ENCODE measurements at regions not wholly inside any gene's neighbourhood (a gene's known extent, or its start where the extent isn't known, plus 50 kb on each side); places are given as distances from the start of the nearest gene placed in this dataset.

- no peak overlapping the region for H4K5ac ChIP-seq (ENCODE audit: insufficient read length, low read depth, low read length)
- H2AFZ ChIP-seq (ENCODE audit: low read length) = no peak overlapping the region
- no peak overlapping the region for H3K27ac ChIP-seq (ENCODE audit: low read depth, low read length)
- H3K27me3 ChIP-seq (replicated peaks in 1 of 4; ENCODE audit: control insufficient read depth in 3 of 4, extremely low read depth in 1 of 4, insufficient read depth in 3 of 4, low read length in 3 of 4) = no peaks in the 10 kb centered on the region
- no peak overlapping the region for H2BK5ac ChIP-seq (ENCODE audit: low read depth, low read length)
- no peak overlapping the region for H3K4me3 ChIP-seq (ENCODE audit: extremely low read depth in 1 of 4, insufficient read depth in 2 of 4, low read depth in 3 of 4, low read length in 4 of 4)
- H3K36me3 ChIP-seq (ENCODE audit: control insufficient read depth in 2 of 4, insufficient read depth in 4 of 4, low read length in 3 of 4) = no peaks in the 10 kb centered on the region
- WGBS, 2 experiments (ENCODE audit: extremely low coverage in 1 of 2, insufficient coverage in 1 of 2, insufficient read length in 1 of 2, insufficient replicate concordance in 2 of 2, low coverage in 1 of 2, low lambda C conversion rate in 2 of 2, missing lambda C conversion rate in 1 of 2) = 85% methylated on average over 4 of the region's 4 CpGs; no CpG with 5 or more reads in 1 of the 2 experiments
- H4K8ac ChIP-seq (ENCODE audit: extremely low read depth, insufficient read depth, low read length) = no peak overlapping the region
- no peak overlapping the region for H2BK12ac ChIP-seq (ENCODE audit: low read depth, low read length)
- H3K9ac ChIP-seq (replicated peaks in 1 of 4; ENCODE audit: extremely low read depth in 1 of 4, low read depth in 3 of 4, low read length in 3 of 4) = no peak overlapping the region
- H3K4me1 ChIP-seq (replicated peaks in 1 of 4; ENCODE audit: control insufficient read depth in 3 of 4, insufficient read depth in 4 of 4, low read length in 3 of 4) = no peaks in the 10 kb centered on the region
- no peak overlapping the region for H3K56ac ChIP-seq (replicated peaks; ENCODE audit: insufficient read length, low read depth, low read length)
- H2BK120ac ChIP-seq (replicated peaks; ENCODE audit: low read depth, low read length) = no peak overlapping the region
- no peaks in the 10 kb centered on the region for H3K79me1 ChIP-seq (ENCODE audit: low read depth, low read length)
- no peak overlapping the region for H3K23ac ChIP-seq (ENCODE audit: insufficient read length)
- H4K20me1 ChIP-seq (replicated peaks in 1 of 2; ENCODE audit: control insufficient read depth in 1 of 2, insufficient read depth in 2 of 2, low read length in 2 of 2) = no peaks in the 10 kb centered on the region
- peaks cover 5 to 12% of the 10 kb centered on the region in 2 experiments for H3K9me3 ChIP-seq (ENCODE audit: insufficient read depth in 2 of 2, low read depth in 1 of 2, low read length in 1 of 2)
- TF ChIP-seq SUZ12 (IDR thresholded peaks at IDR 0.05; ENCODE audit: low read length) (no peak), USF2 (IDR thresholded peaks at IDR 0.05; ENCODE audit: low read length) (no peak), ASH2L (IDR thresholded peaks at IDR 0.05; ENCODE audit: low read length) (no peak), BCL11A (IDR thresholded peaks at IDR 0.05; ENCODE audit: low read depth in 2 of 2, low read length in 2 of 2) (no peak), POLR2AphosphoS5 (IDR thresholded peaks at IDR 0.05; ENCODE audit: low read depth, low read length) (no peak), SIN3A (conservative IDR thresholded peaks at IDR 0.05 in 1 of 2, IDR thresholded peaks at IDR 0.05 in 1 of 2; ENCODE audit: low read depth in 1 of 2, low read length in 2 of 2) (no peak)
- H2BK20ac ChIP-seq (ENCODE audit: low read length) = no peak overlapping the region
- no peak overlapping the region for H3K18ac ChIP-seq (ENCODE audit: extremely low read depth, low read length)
- no peak for DNase-seq (ENCODE audit: low read depth in 1 of 2, low spot score in 2 of 2)
- H3K4ac ChIP-seq (replicated peaks; ENCODE audit: insufficient read length, low read depth, low read length) = no peak overlapping the region
- CTCF ChIA-PET (ENCODE audit: partially characterized antibody) = no interaction called here
- H2AK5ac ChIP-seq (ENCODE audit: low read depth, low read length) = no peak overlapping the region
- no peaks in the 10 kb centered on the region for H3K23me2 ChIP-seq (ENCODE audit: low read depth, low read length)
- no peaks in the 10 kb centered on the region for H3K79me2 ChIP-seq (ENCODE audit: control insufficient read depth in 1 of 2, insufficient read depth in 2 of 2, low read length in 2 of 2)
- POLR2A ChIA-PET (ENCODE audit: partially characterized antibody) = no interaction called here
- no peak overlapping the region for H3K4me2 ChIP-seq (ENCODE audit: insufficient read depth in 1 of 2, low read depth in 2 of 2, low read length in 2 of 2)
- H4K91ac ChIP-seq (replicated peaks; ENCODE audit: insufficient read length, low read length) = no peak overlapping the region
- FAIRE-seq = no peak
- no peak overlapping the region for H3K14ac ChIP-seq (ENCODE audit: insufficient read length)
- H2BK15ac ChIP-seq (ENCODE audit: low read length) = no peak overlapping the region
These were observed 743.6 kb downstream of the KCNJ2 start for GRCh38 chr17:70912716-70913485.
